T-helper 2 cell treated with Interferon-gamma antibody and Interleukin-4, amounts not matched to agents 5 μg/mL and 100 μg/mL, for 36 hours (primary cell): ENCODE measurements at regions not wholly inside any gene's neighbourhood (a gene's known extent, or its start where the extent isn't known, plus 50 kb on each side); places are given as distances from the start of the nearest gene placed in this dataset.
"Not testable (repeated sequence)": the region's sequence is repeated elsewhere in the genome, so short reads cannot be mapped to it uniquely, and the experiment has no call there.

Experiments
- DNase-seq: peaks from one replicate; pipeline ENCODE4 v3.0.0; 2021; ENCODE audit warnings: low spot score
- H3K27ac Mint-ChIP-seq: one replicate; pipeline ENCODE4 v1.8.0; 2021; ENCODE audit warnings: mild to moderate bottlenecking, mixed read lengths
- H3K27me3 Mint-ChIP-seq: one replicate; pipeline ENCODE4 v1.8.0; 2021; ENCODE audit warnings: low read depth, mixed read lengths
- H3K36me3 Mint-ChIP-seq: one replicate; pipeline ENCODE4 v1.8.0; 2021; ENCODE audit warnings: low read depth, mixed read lengths
- H3K4me1 Mint-ChIP-seq: one replicate; pipeline ENCODE4 v1.8.0; 2021; ENCODE audit warnings: low read depth, mixed read lengths
- H3K4me3 Mint-ChIP-seq: one replicate; pipeline ENCODE4 v1.8.0; 2022; ENCODE audit warnings: mild to moderate bottlenecking, moderate library complexity, mixed read lengths
- H3K9me3 Mint-ChIP-seq: one replicate; pipeline ENCODE4 v1.8.0; 2021; ENCODE audit warnings: mixed read lengths

GRCh38 chr16:62805221-62805857 lies 769.1 kb upstream of the CDH8 start:
- Mint-ChIP-seq H3K27ac (no peak overlapping the region), H3K27me3 (no peaks in the 10 kb centered on the region), H3K4me3 (no peak overlapping the region), H3K36me3 (no peaks in the 10 kb centered on the region), H3K9me3 (peaks cover 56% of the 10 kb centered on the region), H3K4me1 (no peaks in the 10 kb centered on the region)
- no peak for DNase-seq

GRCh38 chr16:62794724-62795123 lies 758.5 kb upstream of the CDH8 start:
- H3K9me3 Mint-ChIP-seq: peaks cover 66% of the 10 kb centered on the region
- H3K4me1 Mint-ChIP-seq: no peaks in the 10 kb centered on the region
- no peak overlapping the region for H3K4me3 Mint-ChIP-seq
- H3K36me3 Mint-ChIP-seq: no peaks in the 10 kb centered on the region
- H3K27ac Mint-ChIP-seq: no peak overlapping the region
- H3K27me3 Mint-ChIP-seq: no peaks in the 10 kb centered on the region
- no peak for DNase-seq

GRCh38 chr16:62780081-62780480 lies 743.8 kb upstream of the CDH8 start:
- not testable (repeated sequence) for DNase-seq, H3K27me3 Mint-ChIP-seq, H3K36me3 Mint-ChIP-seq, H3K4me3 Mint-ChIP-seq, H3K27ac Mint-ChIP-seq, H3K4me1 Mint-ChIP-seq
- H3K9me3 Mint-ChIP-seq: peaks cover 44% of the 10 kb centered on the region

DNA sequence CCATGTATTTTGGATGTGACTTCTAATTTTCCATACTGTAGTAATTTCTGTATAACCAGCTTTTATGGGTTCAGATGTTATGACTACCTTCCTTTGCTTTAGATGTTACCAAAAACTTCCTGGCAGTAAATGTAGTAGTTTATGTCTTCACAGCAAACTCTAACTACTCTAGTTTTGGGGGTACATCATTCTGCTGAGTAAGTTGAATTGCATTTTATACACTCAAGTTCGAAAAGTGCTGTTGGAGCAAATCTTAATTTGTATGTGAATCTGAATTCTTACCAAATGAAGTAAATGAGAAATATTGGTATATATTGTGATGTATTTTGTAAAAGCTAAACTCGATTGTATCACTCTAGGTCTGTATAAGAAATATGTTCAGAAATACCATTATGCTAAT lies 728.3 kb upstream of the CDH8 start:
- H3K9me3 Mint-ChIP-seq: peaks cover 65% of the 10 kb centered on the region
- H3K36me3 Mint-ChIP-seq: no peaks in the 10 kb centered on the region
- H3K4me1 Mint-ChIP-seq: no peaks in the 10 kb centered on the region

GRCh38 chr16:62760398-62760797 lies 724.2 kb upstream of the CDH8 start:
- Mint-ChIP-seq H3K9me3 (peaks cover 60% of the 10 kb centered on the region), H3K4me1 (no peaks in the 10 kb centered on the region), H3K4me3 (no peak overlapping the region), H3K27ac (no peak overlapping the region), H3K36me3 (no peaks in the 10 kb centered on the region), H3K27me3 (no peaks in the 10 kb centered on the region)
- DNase-seq: no peak

More for the DNA sequence above, 728.3 kb upstream of the CDH8 start:
- Mint-ChIP-seq H3K27ac (no peak overlapping the region), H3K27me3 (no peaks in the 10 kb centered on the region), H3K4me3 (no peak overlapping the region)
- DNase-seq: no peak

- H3K9me3 Mint-ChIP-seq: peaks cover 52% of the 10 kb centered on the region
- H3K27ac Mint-ChIP-seq: no peak overlapping the region
- no peaks in the 10 kb centered on the region for H3K36me3 Mint-ChIP-seq
- no peaks in the 10 kb centered on the region for H3K4me1 Mint-ChIP-seq
- no peak overlapping the region for H3K4me3 Mint-ChIP-seq
- DNase-seq: no peak
- H3K27me3 Mint-ChIP-seq: no peaks in the 10 kb centered on the region
These were observed 719.7 kb upstream of the CDH8 start for GRCh38 chr16:62755938-62756337.

- H3K9me3 Mint-ChIP-seq: peaks cover 45% of the 10 kb centered on the region
- DNase-seq: no peak
These were observed 716.6 kb upstream of the CDH8 start for GRCh38 chr16:62752854-62753253.

GRCh38 chr16:62751218-62751617 lies 715.0 kb upstream of the CDH8 start:
- H3K36me3 Mint-ChIP-seq: no peaks in the 10 kb centered on the region
- H3K4me1 Mint-ChIP-seq: no peaks in the 10 kb centered on the region
- DNase-seq: no peak
- H3K9me3 Mint-ChIP-seq: peaks cover 46% of the 10 kb centered on the region
- H3K27me3 Mint-ChIP-seq: no peaks in the 10 kb centered on the region
- no peak overlapping the region for H3K4me3 Mint-ChIP-seq
- H3K27ac Mint-ChIP-seq: no peak overlapping the region

More at GRCh38 chr16:62752854-62753253, 716.6 kb upstream of the CDH8 start:
- H3K4me3 Mint-ChIP-seq: no peak overlapping the region
- no peaks in the 10 kb centered on the region for H3K27me3 Mint-ChIP-seq
- H3K36me3 Mint-ChIP-seq: no peaks in the 10 kb centered on the region
- H3K27ac Mint-ChIP-seq: no peak overlapping the region
- H3K4me1 Mint-ChIP-seq: no peaks in the 10 kb centered on the region

- Mint-ChIP-seq H3K4me3 (no peak overlapping the region), H3K27me3 (no peaks in the 10 kb centered on the region), H3K9me3 (peaks cover 73% of the 10 kb centered on the region), H3K4me1 (no peaks in the 10 kb centered on the region), H3K36me3 (no peaks in the 10 kb centered on the region), H3K27ac (no peak overlapping the region)
- no peak for DNase-seq
These were observed 705.5 kb upstream of the CDH8 start for GRCh38 chr16:62741692-62742091.

- Mint-ChIP-seq H3K9me3 (peaks cover 57% of the 10 kb centered on the region), H3K4me1 (no peaks in the 10 kb centered on the region), H3K27me3 (no peaks in the 10 kb centered on the region), H3K4me3 (no peak overlapping the region), H3K36me3 (no peaks in the 10 kb centered on the region), H3K27ac (no peak overlapping the region)
- no peak for DNase-seq
These were observed 702.6 kb upstream of the CDH8 start for GRCh38 chr16:62738666-62739460.

DNA sequence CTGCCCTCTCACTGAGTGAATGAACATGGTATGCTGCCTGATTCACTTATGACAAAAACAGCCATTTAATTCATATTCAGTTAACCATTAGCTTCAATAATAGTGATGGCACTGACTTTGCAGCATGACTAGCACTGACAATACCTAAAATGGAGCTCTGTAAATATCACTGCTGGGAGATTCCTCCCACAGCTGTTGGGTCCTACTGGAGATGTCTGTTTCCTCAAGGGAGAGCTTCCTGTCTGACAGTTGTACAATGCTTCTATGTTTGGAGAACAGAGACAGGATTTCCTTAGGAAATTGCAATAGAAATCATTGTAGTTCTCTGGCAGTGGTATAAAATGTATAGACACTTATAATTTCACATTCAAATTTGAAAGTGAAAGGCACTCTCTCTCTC lies 695.9 kb upstream of the CDH8 start:
- peaks cover 41% of the 10 kb centered on the region for H3K9me3 Mint-ChIP-seq
- H3K27me3 Mint-ChIP-seq: no peaks in the 10 kb centered on the region
- H3K4me1 Mint-ChIP-seq: no peaks in the 10 kb centered on the region
- no peak overlapping the region for H3K4me3 Mint-ChIP-seq
- no peak overlapping the region for H3K27ac Mint-ChIP-seq
- no peak for DNase-seq
- H3K36me3 Mint-ChIP-seq: no peaks in the 10 kb centered on the region

DNA sequence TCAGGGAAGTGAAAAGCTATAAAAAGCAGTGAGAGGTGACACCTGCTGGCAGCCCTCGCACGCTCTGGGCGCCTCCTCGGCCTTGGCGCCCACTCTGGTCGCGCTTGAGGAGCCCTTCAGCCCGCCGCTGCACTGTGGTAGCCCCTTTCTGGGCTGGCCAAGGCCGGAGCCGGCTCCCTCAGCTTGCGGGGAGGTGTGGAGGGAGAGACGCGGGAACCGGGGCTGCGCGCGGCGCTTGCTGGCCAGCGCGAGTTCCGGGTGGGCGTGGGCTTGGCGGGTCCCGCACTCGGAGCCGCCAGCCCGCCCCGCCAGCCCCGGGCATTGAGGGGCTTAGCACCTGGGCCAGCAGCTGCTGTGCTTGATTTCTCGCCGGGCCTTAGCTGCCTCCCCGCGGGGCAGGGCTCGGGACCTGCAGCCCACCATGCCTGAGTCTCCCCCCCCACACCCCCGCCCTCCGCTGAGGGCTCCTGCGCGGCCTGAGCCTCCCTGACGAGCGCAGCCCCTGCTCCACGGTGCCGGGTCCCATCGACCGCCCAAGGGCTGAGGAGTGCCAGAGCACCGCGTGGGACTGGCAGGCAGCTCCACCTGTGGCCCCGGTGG lies 688.5 kb upstream of the CDH8 start:
- DNase-seq, H3K27me3 Mint-ChIP-seq, H3K27ac Mint-ChIP-seq, H3K4me3 Mint-ChIP-seq, H3K4me1 Mint-ChIP-seq, H3K36me3 Mint-ChIP-seq: not testable (repeated sequence)
- H3K9me3 Mint-ChIP-seq: peaks cover 55% of the 10 kb centered on the region

DNA sequence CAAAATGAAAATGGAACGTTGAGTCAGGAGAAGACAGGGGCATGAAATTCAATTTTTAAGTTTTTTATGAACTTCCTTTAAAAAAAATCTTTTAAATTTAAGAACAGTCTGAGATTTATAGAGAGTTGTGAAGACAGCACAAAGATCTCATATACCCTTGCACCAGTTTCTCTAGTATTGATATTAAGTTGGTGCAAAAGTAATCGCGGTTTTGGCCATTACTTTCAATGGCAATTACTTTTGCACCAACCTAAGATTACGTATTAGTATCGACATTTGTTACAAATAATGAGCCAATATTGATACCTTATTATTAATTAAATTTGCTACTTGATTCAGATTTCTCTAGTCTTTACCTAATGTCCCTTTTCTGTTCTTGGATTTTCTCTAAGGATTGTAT lies 684.4 kb upstream of the CDH8 start:
- DNase-seq: no peak
- no peak overlapping the region for H3K27ac Mint-ChIP-seq
- H3K9me3 Mint-ChIP-seq: peaks cover 66% of the 10 kb centered on the region

DNA sequence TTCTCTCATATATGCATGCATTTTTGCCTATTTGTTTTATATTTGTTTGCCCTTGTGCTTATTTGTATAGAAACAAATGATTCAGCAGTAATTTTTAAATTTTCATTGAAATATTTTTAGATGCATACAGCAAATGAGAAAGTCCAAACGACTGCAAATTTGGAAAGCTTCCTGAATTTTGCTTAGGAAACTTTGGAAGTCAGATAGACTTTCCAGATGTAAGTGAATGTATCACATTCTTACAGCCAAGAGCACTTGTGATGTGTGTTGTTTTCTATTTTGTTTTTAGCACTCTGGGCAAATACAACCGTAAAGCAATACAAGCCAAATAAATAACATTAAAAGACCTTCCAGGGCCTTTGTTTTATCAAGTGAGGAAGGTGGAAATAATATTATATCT lies 680.8 kb upstream of the CDH8 start:
- H3K27me3 Mint-ChIP-seq: no peaks in the 10 kb centered on the region
- no peaks in the 10 kb centered on the region for H3K4me1 Mint-ChIP-seq
- no peak for DNase-seq
- no peak overlapping the region for H3K4me3 Mint-ChIP-seq
- peaks cover 60% of the 10 kb centered on the region for H3K9me3 Mint-ChIP-seq
- no peak overlapping the region for H3K27ac Mint-ChIP-seq
- no peaks in the 10 kb centered on the region for H3K36me3 Mint-ChIP-seq

More for the DNA sequence above, 684.4 kb upstream of the CDH8 start:
- Mint-ChIP-seq H3K27me3 (no peaks in the 10 kb centered on the region), H3K36me3 (no peaks in the 10 kb centered on the region), H3K4me1 (no peaks in the 10 kb centered on the region), H3K4me3 (no peak overlapping the region)
